HG02938 (cell line): ENCODE measurements at regions not wholly inside any gene's neighbourhood (a gene's known extent, or its start where the extent isn't known, plus 50 kb on each side); places are given as distances from the start of the nearest gene placed in this dataset.

Experiments
- ATAC-seq: cut with Tn5 transposase; IDR thresholded peaks from one replicate; pipeline ENCODE4 v1.9.1; 2021; ENCODE audit warnings: mild to moderate bottlenecking, moderate library complexity; ENCODE audit not compliant: unreplicated experiment

DNA sequence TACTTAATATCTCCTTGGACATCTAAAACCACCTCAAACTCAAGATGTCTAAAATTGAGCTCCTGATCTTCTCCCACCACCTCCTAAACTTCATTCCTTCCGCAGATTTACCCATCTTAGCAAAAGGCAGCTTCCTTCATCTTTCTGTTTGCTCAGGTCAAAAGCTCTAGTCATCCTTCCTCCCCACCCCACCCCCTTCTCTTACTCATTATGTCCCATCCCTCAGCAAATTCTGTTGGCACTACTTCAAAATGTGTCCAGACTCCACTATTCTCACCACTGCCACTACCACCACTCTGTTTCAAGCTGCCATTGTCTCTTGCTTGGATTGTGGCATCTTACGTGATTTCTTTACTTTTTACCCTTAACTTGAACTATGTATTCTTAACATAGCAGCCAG, 59.2 kb upstream of the ZDHHC17 start:
- no peak for ATAC-seq

DNA sequence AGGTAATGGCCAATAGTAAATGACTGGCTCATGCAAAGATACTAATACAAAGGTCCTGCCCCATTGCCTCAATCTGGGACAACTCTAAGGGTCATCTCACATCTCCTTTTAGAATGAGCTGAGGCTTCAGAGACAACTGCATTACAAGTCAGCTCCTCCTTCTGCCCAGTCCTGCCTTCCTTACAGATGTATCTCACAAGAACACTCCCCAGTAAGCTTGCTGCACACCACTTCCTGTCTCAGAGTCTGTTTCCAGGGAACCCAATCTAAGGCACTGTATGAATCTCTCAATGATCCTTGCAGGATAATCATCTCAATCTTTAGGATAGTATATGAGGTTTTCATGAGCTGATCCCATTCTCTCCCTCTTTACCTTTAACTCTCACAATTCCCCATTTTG, 57.8 kb upstream of the ZDHHC17 start:
- no peak for ATAC-seq

DNA sequence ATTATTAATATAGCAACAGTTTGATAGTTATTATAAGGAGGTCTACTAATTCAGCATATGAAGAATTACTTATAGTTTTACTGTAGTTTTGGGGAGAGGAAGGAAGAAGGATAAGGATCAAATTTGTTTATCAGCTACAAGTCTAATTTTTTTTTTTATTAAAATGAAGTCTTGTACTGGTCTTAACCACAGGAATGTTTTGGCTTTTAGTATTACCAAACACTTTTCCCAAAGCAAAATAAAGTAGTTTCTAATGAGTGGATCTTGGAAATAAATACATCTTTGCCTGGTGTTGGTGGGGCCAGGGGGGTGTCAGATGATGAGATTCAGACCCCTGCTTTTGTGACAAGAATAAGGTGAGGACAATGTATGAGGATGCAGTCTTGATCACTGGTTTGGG, 57.2 kb upstream of the ZDHHC17 start:
- ATAC-seq = no peak

- ATAC-seq = no peak
Measured at GRCh38 chr12:76707772-76708171, 56.1 kb upstream of the ZDHHC17 start.

- no peak for ATAC-seq
Measured at GRCh38 chr12:76708296-76708695, 55.6 kb upstream of the ZDHHC17 start.

DNA sequence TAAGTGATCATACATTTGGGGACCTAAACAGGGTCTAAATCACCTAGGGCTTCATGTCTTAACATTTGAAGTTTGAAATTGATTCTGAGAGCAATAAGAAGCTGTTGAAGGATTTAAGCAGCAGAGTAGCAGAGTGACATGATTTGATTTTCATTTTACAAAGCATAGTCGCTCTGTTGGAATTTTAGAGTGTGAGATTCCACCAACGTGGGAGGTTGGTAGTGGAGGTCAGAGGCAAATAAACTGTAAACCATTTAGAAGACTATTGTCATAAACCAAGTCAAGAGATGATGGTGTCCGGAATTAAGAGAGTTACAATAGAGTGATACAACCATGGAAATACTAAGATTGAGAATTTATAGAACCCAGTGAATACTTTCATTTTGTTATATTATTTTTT, 52.7 kb upstream of the ZDHHC17 start:
- ATAC-seq = no peak

DNA sequence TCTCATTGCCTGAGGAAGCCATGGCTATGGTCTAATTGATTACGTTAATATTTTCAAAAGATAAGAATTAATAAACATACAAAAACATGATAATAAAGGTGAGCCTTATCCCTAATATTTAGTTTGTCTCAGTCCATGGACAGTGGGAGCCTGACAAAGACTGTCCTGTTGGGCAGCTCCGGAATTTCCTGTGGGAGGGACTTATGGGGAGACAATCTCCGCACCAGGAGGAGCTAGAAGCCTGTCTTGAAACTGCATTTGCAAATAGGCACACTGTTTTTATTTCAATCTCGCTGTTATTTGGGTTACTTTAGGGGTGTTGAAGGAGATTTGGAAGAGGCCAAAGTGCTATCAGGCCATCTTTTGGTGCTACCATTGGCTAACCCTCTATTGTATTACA, 50.8 kb upstream of the ZDHHC17 start:
- no peak for ATAC-seq

DNA sequence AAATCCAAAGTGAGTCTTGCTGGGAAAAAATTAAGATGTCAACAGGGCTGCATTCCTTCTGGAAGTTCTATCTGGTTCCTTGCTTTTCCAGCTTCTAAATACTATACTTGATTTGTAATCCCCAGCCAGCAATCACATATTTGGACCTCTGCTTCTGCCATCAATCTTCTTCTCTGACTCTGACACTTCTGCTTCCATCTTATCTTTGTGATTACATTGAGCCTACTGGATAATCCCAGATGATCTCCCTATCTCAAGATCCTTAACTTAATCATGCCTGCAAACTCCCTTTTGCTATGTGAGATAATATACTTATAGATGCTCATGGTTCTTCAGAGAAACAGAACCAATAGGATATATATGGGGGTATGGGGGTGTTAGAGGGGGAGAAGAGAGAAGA, 49.9 kb upstream of the ZDHHC17 start:
- no peak for ATAC-seq
